Neural cell (in vitro differentiated cells): ENCODE measurements at regions not wholly inside any gene's neighbourhood (a gene's known extent, or its start where the extent isn't known, plus 50 kb on each side); places are given as distances from the start of the nearest gene placed in this dataset.

ENCODE experiments used
- H2AFZ ChIP-seq: fragments of 200-600, 300-800 bp; sonication (generic), shearing (Covaris generic); 2 replicates; pipeline ENCODE4 v1.6.0; 2014; ENCODE audit warnings: low read depth, mild to moderate bottlenecking, antibody characterized with exemption, low read length, moderate library complexity
- H3F3A ChIP-seq: fragments of 200-600 bp; shearing (Covaris generic); 2 replicates; pipeline ENCODE4 v1.6.1; 2016; ENCODE audit warnings: mild to moderate bottlenecking, moderate library complexity, mixed read lengths, antibody characterized with exemption, low read length; ENCODE audit not compliant: insufficient read depth, poor library complexity, severe bottlenecking
- H3K27ac ChIP-seq: fragments of 200-600, 300-800 bp; sonication (generic), shearing (Covaris generic); 2 replicates; pipeline ENCODE4 v1.5.1; 2014; ENCODE audit warnings: mild to moderate bottlenecking, low read length, moderate library complexity
- H3K27me3 ChIP-seq: fragments of 300-800, 200-600 bp; sonication (generic), shearing (Covaris generic); 2 replicates; pipeline ENCODE4 v1.6.0; 2014; ENCODE audit warnings: mild to moderate bottlenecking, low read depth, low read length, moderate library complexity; ENCODE audit not compliant: insufficient read depth
- H3K36me3 ChIP-seq: fragments of 300-800, 200-600 bp; sonication (generic), shearing (Covaris generic); 2 replicates; pipeline ENCODE4 v1.5.1; 2014; ENCODE audit warnings: mild to moderate bottlenecking, antibody characterized with exemption, low read length, moderate library complexity; ENCODE audit not compliant: insufficient read depth
- H3K4me2 ChIP-seq: fragments of 300-800, 200-600 bp; sonication (generic), shearing (Covaris generic); 2 replicates; pipeline ENCODE4 v1.6.0; 2014; ENCODE audit warnings: mild to moderate bottlenecking, low read length
- H3K4me3 ChIP-seq: fragments of 300-800, 200-600 bp; sonication (generic), shearing (Covaris generic); 2 replicates; pipeline ENCODE4 v1.5.1; 2014; ENCODE audit warnings: mild to moderate bottlenecking, low read length, moderate library complexity
- H3K79me2 ChIP-seq: fragments of 200-600 bp; shearing (Covaris generic); replicated peaks from 2 replicates; pipeline ENCODE4 v1.6.0; 2014; ENCODE audit warnings: mild to moderate bottlenecking, low read length, moderate library complexity; ENCODE audit not compliant: insufficient read depth
- H3K9ac ChIP-seq: fragments of 300-800, 200-600 bp; sonication (generic), shearing (Covaris generic); 2 replicates; pipeline ENCODE4 v1.6.1; 2016; ENCODE audit warnings: mild to moderate bottlenecking, low read length, mixed read lengths
- H3K9me2 ChIP-seq: fragments of 200-600 bp; shearing (Covaris generic); 2 replicates; pipeline ENCODE4 v1.6.1; 2016; ENCODE audit warnings: mild to moderate bottlenecking, low read length, mixed read lengths; ENCODE audit not compliant: insufficient read depth
- H3K9me3 ChIP-seq: fragments of 200-600, 300-800 bp; sonication (generic), shearing (Covaris generic); 2 replicates; pipeline ENCODE4 v1.6.1; 2016; ENCODE audit warnings: mild to moderate bottlenecking, mixed run types, low read length, moderate library complexity, mixed read lengths
- H4K20me1 ChIP-seq: fragments of 200-600 bp; shearing (Covaris generic); 2 replicates; pipeline ENCODE4 v1.6.1; 2016; ENCODE audit warnings: mild to moderate bottlenecking, mixed run types; ENCODE audit not compliant: insufficient read depth
- CTCF ChIP-seq: fragments of 450-650 bp; IDR thresholded peaks from 2 replicates; pipeline ENCODE4 v1.5.1; 2014; ENCODE audit warnings: antibody characterized with exemption, mild to moderate bottlenecking, moderate library complexity; ENCODE audit not compliant: poor library complexity, severe bottlenecking
- EP300 ChIP-seq: fragments of 450-650 bp; conservative IDR thresholded peaks from 2 replicates; pipeline ENCODE4 v1.6.1; 2014; ENCODE audit warnings: antibody characterized with exemption, mild to moderate bottlenecking, moderate library complexity; ENCODE audit not compliant: poor library complexity, severe bottlenecking
- EZH2 ChIP-seq: fragments of 200-600, 300-800 bp; shearing (Covaris generic), sonication (generic); IDR thresholded peaks from 2 replicates; pipeline ENCODE4 v1.6.1; 2014; ENCODE audit warnings: antibody characterized with exemption, low read length, borderline replicate concordance, mild to moderate bottlenecking; ENCODE audit not compliant: insufficient read depth, poor library complexity, severe bottlenecking
- MXI1 ChIP-seq: fragments of 450-650 bp; conservative IDR thresholded peaks from 2 replicates; pipeline ENCODE4 v1.6.1; 2014; ENCODE audit warnings: antibody characterized with exemption, mild to moderate bottlenecking; ENCODE audit not compliant: poor library complexity, severe bottlenecking
- POLR2AphosphoS5 ChIP-seq: IDR thresholded peaks from 2 replicates; pipeline ENCODE4 v1.6.1; 2012
- RAD21 ChIP-seq: fragments of 450-650 bp; conservative IDR thresholded peaks from 2 replicates; pipeline ENCODE4 v1.6.1; 2014; ENCODE audit warnings: antibody characterized with exemption, mild to moderate bottlenecking, moderate library complexity
- SMC3 ChIP-seq: fragments of 450-650 bp; conservative IDR thresholded peaks from 2 replicates; pipeline ENCODE4 v1.6.1; 2014; ENCODE audit warnings: antibody characterized with exemption, mild to moderate bottlenecking, moderate library complexity; ENCODE audit not compliant: poor library complexity
- TAF1 ChIP-seq: IDR thresholded peaks from 2 replicates; pipeline ENCODE4 v1.6.1; 2012; ENCODE audit warnings: low read depth
- TF ChIP-seq, protein P1 (sequence below): IDR thresholded peaks from 2 replicates; pipeline ENCODE4 v1.6.1; 2012; ENCODE audit warnings: borderline replicate concordance

DNA sequence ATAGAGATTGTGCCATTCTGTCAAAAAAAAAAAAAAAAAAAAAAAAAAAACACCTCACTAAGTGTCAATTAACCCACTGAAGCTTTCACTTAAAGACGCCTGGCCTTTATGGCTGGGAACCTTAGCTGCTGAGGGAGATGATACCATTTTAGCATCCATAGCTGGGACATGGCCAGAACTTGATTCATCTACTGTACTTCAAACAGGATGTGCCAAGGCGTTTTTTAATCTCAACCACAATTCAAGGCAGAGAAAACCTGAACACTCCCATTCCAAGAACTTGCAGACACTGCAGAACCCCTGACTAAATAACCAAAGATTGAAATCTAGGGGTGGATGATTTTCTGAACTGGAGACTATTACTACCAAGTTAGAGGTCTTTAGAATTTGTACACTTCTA is 996.6 kb downstream of the SORCS1 start:
- no peaks in the 10 kb centered on the region for H4K20me1 ChIP-seq
- H3K79me2 ChIP-seq: no peaks in the 10 kb centered on the region
- H3K27me3 ChIP-seq: no peaks in the 10 kb centered on the region
- no peak overlapping the region for H3K27ac ChIP-seq
- no peak overlapping the region for H3K9ac ChIP-seq
- no peaks in the 10 kb centered on the region for H3F3A ChIP-seq
- H2AFZ ChIP-seq: no peak overlapping the region
- no peak overlapping the region for H3K4me2 ChIP-seq
- TF ChIP-seq, protein P1, sequence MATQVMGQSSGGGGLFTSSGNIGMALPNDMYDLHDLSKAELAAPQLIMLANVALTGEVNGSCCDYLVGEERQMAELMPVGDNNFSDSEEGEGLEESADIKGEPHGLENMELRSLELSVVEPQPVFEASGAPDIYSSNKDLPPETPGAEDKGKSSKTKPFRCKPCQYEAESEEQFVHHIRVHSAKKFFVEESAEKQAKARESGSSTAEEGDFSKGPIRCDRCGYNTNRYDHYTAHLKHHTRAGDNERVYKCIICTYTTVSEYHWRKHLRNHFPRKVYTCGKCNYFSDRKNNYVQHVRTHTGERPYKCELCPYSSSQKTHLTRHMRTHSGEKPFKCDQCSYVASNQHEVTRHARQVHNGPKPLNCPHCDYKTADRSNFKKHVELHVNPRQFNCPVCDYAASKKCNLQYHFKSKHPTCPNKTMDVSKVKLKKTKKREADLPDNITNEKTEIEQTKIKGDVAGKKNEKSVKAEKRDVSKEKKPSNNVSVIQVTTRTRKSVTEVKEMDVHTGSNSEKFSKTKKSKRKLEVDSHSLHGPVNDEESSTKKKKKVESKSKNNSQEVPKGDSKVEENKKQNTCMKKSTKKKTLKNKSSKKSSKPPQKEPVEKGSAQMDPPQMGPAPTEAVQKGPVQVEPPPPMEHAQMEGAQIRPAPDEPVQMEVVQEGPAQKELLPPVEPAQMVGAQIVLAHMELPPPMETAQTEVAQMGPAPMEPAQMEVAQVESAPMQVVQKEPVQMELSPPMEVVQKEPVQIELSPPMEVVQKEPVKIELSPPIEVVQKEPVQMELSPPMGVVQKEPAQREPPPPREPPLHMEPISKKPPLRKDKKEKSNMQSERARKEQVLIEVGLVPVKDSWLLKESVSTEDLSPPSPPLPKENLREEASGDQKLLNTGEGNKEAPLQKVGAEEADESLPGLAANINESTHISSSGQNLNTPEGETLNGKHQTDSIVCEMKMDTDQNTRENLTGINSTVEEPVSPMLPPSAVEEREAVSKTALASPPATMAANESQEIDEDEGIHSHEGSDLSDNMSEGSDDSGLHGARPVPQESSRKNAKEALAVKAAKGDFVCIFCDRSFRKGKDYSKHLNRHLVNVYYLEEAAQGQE: no peak
- TF ChIP-seq POLR2AphosphoS5 (no peak), SMC3 (no peak), EP300 (no peak), RAD21 (no peak), CTCF (no peak), TAF1 (no peak), MXI1 (no peak), EZH2 (no peak)
- H3K36me3 ChIP-seq: no peaks in the 10 kb centered on the region
- no peak overlapping the region for H3K4me3 ChIP-seq
- no peaks in the 10 kb centered on the region for H3K9me3 ChIP-seq
- no peaks in the 10 kb centered on the region for H3K9me2 ChIP-seq

GRCh38 chr10:106158241-106158640 is 1006.3 kb downstream of the SORCS1 start:
- Histone ChIP-seq H3K36me3 (no peaks in the 10 kb centered on the region), H3K27me3 (no peaks in the 10 kb centered on the region), H3K4me2 (no peak overlapping the region), H3F3A (no peaks in the 10 kb centered on the region), H3K9ac (no peak overlapping the region), H3K27ac (no peak overlapping the region), H3K9me2 (no peaks in the 10 kb centered on the region), H3K9me3 (no peaks in the 10 kb centered on the region), H3K4me3 (no peak overlapping the region), H2AFZ (no peak overlapping the region), H3K79me2 (no peaks in the 10 kb centered on the region), H4K20me1 (no peaks in the 10 kb centered on the region)
- TF ChIP-seq EP300 (no peak), EZH2 (no peak), SMC3 (no peak), RAD21 (no peak)

DNA sequence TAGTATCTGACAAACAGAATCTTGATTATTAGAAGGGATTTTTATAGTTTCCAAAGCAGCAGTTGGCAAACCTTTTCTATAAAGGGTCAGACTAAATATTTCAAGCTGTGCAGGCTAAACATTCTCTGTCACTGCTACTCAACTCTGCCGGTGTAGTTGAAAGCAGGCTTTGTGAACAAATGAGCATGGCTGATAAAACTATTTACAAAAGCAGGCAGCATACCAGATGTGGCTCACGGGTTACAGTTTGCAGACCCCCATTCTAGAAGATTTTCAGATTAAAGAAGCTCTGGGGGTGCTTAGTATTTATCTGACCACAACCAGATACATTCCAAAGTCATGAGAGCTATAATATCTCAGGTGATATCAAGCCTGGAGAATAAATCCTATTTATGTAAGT is 1017.5 kb downstream of the SORCS1 start:
- H2AFZ ChIP-seq: no peak overlapping the region
- H3K27ac ChIP-seq: no peak overlapping the region
- no peaks in the 10 kb centered on the region for H3K27me3 ChIP-seq
- TF ChIP-seq SMC3 (no peak), EZH2 (no peak), CTCF (no peak), TAF1 (no peak), EP300 (no peak), POLR2AphosphoS5 (no peak), MXI1 (no peak), RAD21 (no peak)
- TF ChIP-seq, protein P1: no peak
- H3K4me3 ChIP-seq: no peak overlapping the region
- no peaks in the 10 kb centered on the region for H3F3A ChIP-seq
- H3K9me3 ChIP-seq: no peaks in the 10 kb centered on the region
- H4K20me1 ChIP-seq: no peaks in the 10 kb centered on the region
- H3K9me2 ChIP-seq: no peaks in the 10 kb centered on the region
- H3K36me3 ChIP-seq: no peaks in the 10 kb centered on the region
- no peak overlapping the region for H3K4me2 ChIP-seq
- no peak overlapping the region for H3K9ac ChIP-seq
- H3K79me2 ChIP-seq: no peaks in the 10 kb centered on the region
